Caco-2 (cell line): ENCODE measurements at regions not wholly inside any gene's neighbourhood (a gene's known extent, or its start where the extent isn't known, plus 50 kb on each side); places are given as distances from the start of the nearest gene placed in this dataset.

Experiments
- BruUV-seq: library from RNA; stranded (reverse); fragments of 400-500 nt; replicated peaks from 2 replicates; lab custom pipeline; 2021; lab: Mats Ljungman, UMichigan
- CTCF ChIA-PET: fragments of 300-600 bp; sonication (Branson Sonifier 250); formaldehyde crosslinking; loops from one replicate; lab custom pipeline; 2022; ENCODE audit warnings: antibody characterized with exemption; lab: Charles Lee
- POLR2A ChIA-PET: fragments of 300-600 bp; sonication (Branson Sonifier 250); formaldehyde crosslinking; loops from one replicate; lab custom pipeline; 2022; ENCODE audit warnings: antibody characterized with exemption; lab: Charles Lee
- DNase-seq, 2 experiments: peaks; one replicate each; pipeline versions ENCODE4 v3.0.0 to v3.0.0-alpha.2; 2020 to 2022
- H3K27me3 ChIP-seq: replicated peaks from 2 replicates; pipeline ENCODE4 v1.6.0; 2011; ENCODE audit warnings: low read length; ENCODE audit not compliant: control insufficient read depth, insufficient read depth
- H3K36me3 ChIP-seq: 2 replicates; pipeline ENCODE4 v1.5.1; 2011; ENCODE audit warnings: low read length; ENCODE audit not compliant: control insufficient read depth, insufficient read depth
- H3K4me1 ChIP-seq: fragments of 250-450 bp; sonication (Bioruptor Pico); 2 replicates; pipeline ENCODE4 v1.5.1; 2020; ENCODE audit warnings: mild to moderate bottlenecking
- H3K4me3 ChIP-seq: 2 replicates; pipeline ENCODE4 v1.5.1; 2011; ENCODE audit warnings: low read depth, mild to moderate bottlenecking, control low read depth, low read length
- H3K9me3 ChIP-seq: fragments of 250-450 bp; sonication (Bioruptor Pico); 2 replicates; pipeline ENCODE4 v1.5.1; 2020; ENCODE audit warnings: mild to moderate bottlenecking, moderate library complexity
- H3K27ac Mint-ChIP-seq: one replicate; pipeline ENCODE4 v1.8.0; 2022; ENCODE audit warnings: mixed read lengths; ENCODE audit not compliant: unreplicated experiment
- H3K27me3 Mint-ChIP-seq: one replicate; pipeline ENCODE4 v1.8.0; 2022; ENCODE audit warnings: mixed read lengths; ENCODE audit not compliant: insufficient read depth, unreplicated experiment
- H3K36me3 Mint-ChIP-seq: one replicate; pipeline ENCODE4 v1.8.0; 2022; ENCODE audit warnings: mild to moderate bottlenecking, mixed read lengths; ENCODE audit not compliant: insufficient read depth, unreplicated experiment
- H3K4me1 Mint-ChIP-seq: one replicate; pipeline ENCODE4 v1.8.0; 2022; ENCODE audit warnings: low read depth, mixed read lengths; ENCODE audit not compliant: unreplicated experiment
- H3K4me3 Mint-ChIP-seq: one replicate; pipeline ENCODE4 v1.8.0; 2022; ENCODE audit warnings: mild to moderate bottlenecking, moderate library complexity, mixed read lengths; ENCODE audit not compliant: unreplicated experiment
- H3K9me3 Mint-ChIP-seq: one replicate; pipeline ENCODE4 v1.8.0; 2022; ENCODE audit warnings: mixed read lengths; ENCODE audit not compliant: unreplicated experiment
- CTCF ChIP-seq, 2 experiments: fragments of 200-600 bp in 1 of 2; IDR thresholded peaks; 1 replicate in 1 of 2; 2 replicates in 1 of 2; pipeline versions ENCODE4 v1.5.1 to v1.8.0; 2011 to 2022; ENCODE audit warnings: antibody characterized with exemption in 1 of 2, control low read depth in 1 of 2, inconsistent platforms in 1 of 2, low read depth in 1 of 2, low read length in 1 of 2, mild to moderate bottlenecking in 1 of 2, moderate library complexity in 1 of 2; ENCODE audit not compliant: insufficient read depth in 1 of 2, severe bottlenecking in 1 of 2, unreplicated experiment in 1 of 2
- intact Hi-C: fragments of 100-400 bp; cut with micrococcal nuclease; formaldehyde crosslinking; loops from one replicate; pipeline ENCODE4 v1.10.0; 2022; ENCODE audit not compliant: unreplicated experiment

GRCh38 chr17:34750004-34750403 is 170.6 kb downstream of the TMEM132E start:
- Histone ChIP-seq H3K4me1 (no peaks in the 10 kb centered on the region), H3K27me3 (no peaks in the 10 kb centered on the region; the same call in 1 of the 2 replicates), H3K4me3 (no peak overlapping the region), H3K36me3 (no peaks in the 10 kb centered on the region), H3K9me3 (no peaks in the 10 kb centered on the region)
- POLR2A ChIA-PET = no interaction called here
- Mint-ChIP-seq H3K4me1 (no peaks in the 10 kb centered on the region), H3K27ac (no peak overlapping the region), H3K9me3 (no peaks in the 10 kb centered on the region), H3K36me3 (no peaks in the 10 kb centered on the region), H3K4me3 (no peak overlapping the region), H3K27me3 (peaks cover 25% of the 10 kb centered on the region)
- intact Hi-C loops = no loop called here
- BruUV-seq = no TSS peak
- CTCF ChIA-PET = no interaction called here
- no peak for DNase-seq
- TF ChIP-seq CTCF (IDR thresholded peaks at IDR 0.05; ENCODE audit: insufficient read depth in 1 of 2, low read depth in 1 of 2, low read length in 1 of 2, severe bottlenecking in 1 of 2, unreplicated experiment in 1 of 2) = peak in 1 of 2 experiments; percentile 14

GRCh38 chr17:34741967-34742366 is 162.6 kb downstream of the TMEM132E start:
- no peak for TF ChIP-seq CTCF (IDR thresholded peaks at IDR 0.05; ENCODE audit: insufficient read depth in 1 of 2, low read depth in 1 of 2, low read length in 1 of 2, severe bottlenecking in 1 of 2, unreplicated experiment in 1 of 2)
- Histone ChIP-seq H3K27me3 (peaks cover 1% of the 10 kb centered on the region; the same call in 1 of the 2 replicates), H3K4me1 (no peaks in the 10 kb centered on the region), H3K36me3 (no peaks in the 10 kb centered on the region), H3K4me3 (no peak overlapping the region), H3K9me3 (no peaks in the 10 kb centered on the region)
- H3K4me1 Mint-ChIP-seq = no peaks in the 10 kb centered on the region
- peaks cover 18% of the 10 kb centered on the region for H3K27me3 Mint-ChIP-seq
- no TSS peak for BruUV-seq
- H3K9me3 Mint-ChIP-seq = no peaks in the 10 kb centered on the region
- ChIA-PET POLR2A (no interaction called here), CTCF (no interaction called here)
- intact Hi-C loops = no loop called here
- no peaks in the 10 kb centered on the region for H3K36me3 Mint-ChIP-seq
- no peak overlapping the region for H3K27ac Mint-ChIP-seq
- H3K4me3 Mint-ChIP-seq = no peak overlapping the region
- no peak for DNase-seq

GRCh38 chr17:34740565-34741520 is 161.5 kb downstream of the TMEM132E start:
- POLR2A ChIA-PET = no interaction called here
- H3K4me1 ChIP-seq = no peaks in the 10 kb centered on the region
- H3K36me3 ChIP-seq = no peaks in the 10 kb centered on the region
- no peak overlapping the region for H3K4me3 ChIP-seq
- peaks cover 1% of the 10 kb centered on the region; the same call in 1 of the 2 replicates for H3K27me3 ChIP-seq
- Mint-ChIP-seq H3K27ac (no peak overlapping the region), H3K4me3 (no peak overlapping the region), H3K36me3 (no peaks in the 10 kb centered on the region), H3K4me1 (no peaks in the 10 kb centered on the region), H3K27me3 (peaks cover 20% of the 10 kb centered on the region), H3K9me3 (no peaks in the 10 kb centered on the region)
- no peaks in the 10 kb centered on the region for H3K9me3 ChIP-seq
- intact Hi-C loops = no loop called here
- no TSS peak for BruUV-seq
- TF ChIP-seq CTCF (IDR thresholded peaks at IDR 0.05; ENCODE audit: insufficient read depth in 1 of 2, low read depth in 1 of 2, low read length in 1 of 2, severe bottlenecking in 1 of 2, unreplicated experiment in 1 of 2) = no peak
- CTCF ChIA-PET = no interaction called here
- no peak for DNase-seq
